GM18499 (cell line): ENCODE measurements at regions not wholly inside any gene's neighbourhood (a gene's known extent, or its start where the extent isn't known, plus 50 kb on each side); places are given as distances from the start of the nearest gene placed in this dataset.

Experiments
- ATAC-seq: cut with Tn5 transposase; IDR thresholded peaks from one replicate; pipeline ENCODE4 v1.9.1; 2021; ENCODE audit warnings: moderate number of reproducible peaks; ENCODE audit not compliant: insufficient read depth, unreplicated experiment

GRCh38 chr15:62561571-62561970 lies 396.5 kb upstream of the C2CD4B start:
- ATAC-seq = no peak

GRCh38 chr15:62564886-62565633 lies 400.0 kb upstream of the C2CD4B start:
- ATAC-seq = no peak

GRCh38 chr15:62565634-62566026 lies 400.5 kb upstream of the C2CD4B start:
- ATAC-seq = no peak

- no peak for ATAC-seq
These were observed 401.2 kb upstream of the C2CD4B start for GRCh38 chr15:62566248-62566647.

DNA sequence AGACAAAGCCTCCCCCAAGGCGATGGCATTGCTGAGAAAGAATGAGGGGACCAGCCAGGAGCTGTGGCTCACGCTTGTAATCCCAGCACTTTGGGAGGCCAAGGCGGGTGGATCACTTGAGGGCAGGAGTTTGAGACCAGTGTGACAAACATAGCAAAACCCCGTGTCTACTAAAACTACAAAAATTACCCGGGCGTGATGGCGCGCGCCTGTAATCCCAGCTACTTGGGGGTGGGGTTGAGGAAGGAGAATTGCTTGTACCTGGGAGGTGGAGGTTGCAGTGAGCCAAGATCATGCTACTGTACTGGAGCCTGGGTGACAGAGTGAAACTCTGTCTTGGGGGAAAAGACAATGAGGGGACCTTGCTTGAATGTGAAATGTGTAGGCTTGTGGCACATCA lies 402.4 kb upstream of the C2CD4B start:
- no peak for ATAC-seq

- no peak for ATAC-seq
These were observed 402.9 kb upstream of the C2CD4B start for GRCh38 chr15:62568004-62568403.

DNA sequence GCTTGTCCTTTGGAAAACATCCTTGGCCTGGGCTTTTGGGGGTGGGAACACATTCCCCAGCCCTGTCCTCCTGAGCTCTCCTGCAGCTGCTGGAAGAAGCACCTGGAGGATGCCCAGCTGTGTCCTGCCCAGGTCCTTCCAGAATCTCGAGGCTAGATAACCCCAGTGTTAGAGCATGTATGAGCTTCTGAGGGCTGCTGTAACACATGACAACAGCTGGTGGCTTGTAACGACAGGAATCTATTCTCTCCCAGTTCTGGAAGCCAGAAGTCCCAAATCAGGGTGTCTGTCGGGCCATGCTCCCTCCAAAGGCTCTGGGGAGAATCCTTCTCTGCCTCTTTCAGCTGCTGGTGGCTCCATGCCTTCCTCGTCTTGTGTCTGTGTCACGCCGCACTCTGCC lies 403.6 kb upstream of the C2CD4B start:
- ATAC-seq = no peak

DNA sequence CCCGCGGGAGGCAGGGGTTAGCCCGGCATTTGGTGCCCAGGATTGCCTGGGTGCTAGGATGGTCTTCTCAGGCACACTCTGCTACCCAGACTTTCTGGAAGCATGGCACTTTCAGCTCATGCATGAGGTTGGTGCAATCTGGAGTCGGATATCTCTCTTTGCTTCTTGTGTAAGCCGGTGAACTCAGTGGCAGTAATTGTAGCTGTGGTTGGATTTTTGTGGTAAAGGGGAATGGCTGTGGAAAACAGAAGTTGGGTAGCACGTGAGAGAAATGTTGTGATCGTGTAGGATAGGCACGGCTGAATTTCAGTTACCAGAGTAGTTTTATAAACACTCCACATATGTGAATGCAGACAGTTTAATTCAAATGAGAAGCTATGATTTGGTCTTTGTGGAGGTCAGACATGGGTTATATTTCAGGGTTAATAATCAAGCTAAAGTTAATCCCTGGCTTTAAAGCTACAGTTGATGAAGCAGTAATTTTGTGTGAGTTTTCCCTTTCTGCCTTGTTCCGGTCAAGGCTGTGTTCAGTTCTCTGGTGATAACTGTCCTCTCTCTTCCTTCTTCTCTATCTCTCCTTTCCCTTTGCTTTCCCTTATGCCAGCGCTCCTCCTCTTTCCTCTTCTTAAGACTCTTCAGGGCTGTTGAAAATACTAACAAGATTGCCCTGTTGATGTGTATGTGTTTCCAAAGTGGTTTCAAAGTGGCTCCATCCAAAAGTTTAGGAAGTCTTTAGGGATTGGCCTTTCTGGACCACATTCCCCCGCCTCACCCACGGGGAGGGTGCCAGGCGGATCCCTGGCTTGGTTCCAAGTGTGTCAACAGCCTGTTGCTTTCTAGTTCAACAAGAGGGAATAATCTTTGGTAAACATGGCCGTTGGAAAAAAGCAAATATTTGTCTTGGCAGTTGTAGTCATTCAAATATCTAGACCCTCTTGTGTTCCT lies 404.6 kb upstream of the C2CD4B start:
- no peak for ATAC-seq

- ATAC-seq = no peak
These were observed 405.3 kb upstream of the C2CD4B start for GRCh38 chr15:62570405-62570783.

GRCh38 chr15:62571072-62571471 lies 406.0 kb upstream of the C2CD4B start:
- no peak for ATAC-seq

DNA sequence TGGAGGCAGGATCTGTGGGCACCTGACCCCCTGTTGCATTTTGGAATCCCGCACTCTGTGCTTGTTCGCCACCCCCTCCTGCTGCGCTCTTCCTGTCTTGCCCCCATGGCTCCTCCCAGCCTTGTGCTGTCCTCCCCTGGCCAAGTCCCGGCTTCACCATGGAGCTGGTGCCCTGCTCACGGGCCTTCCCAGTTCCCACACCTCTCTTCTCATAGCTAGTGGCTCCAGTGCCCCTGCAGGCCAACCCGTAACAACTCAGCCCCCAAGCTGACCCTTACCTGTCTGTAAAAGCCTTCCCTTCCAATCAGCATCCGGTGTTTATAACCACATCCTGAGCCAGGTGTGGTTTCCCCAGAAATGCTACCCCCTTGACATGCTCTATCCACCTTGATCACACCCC lies 407.7 kb upstream of the C2CD4B start:
- no peak for ATAC-seq

DNA sequence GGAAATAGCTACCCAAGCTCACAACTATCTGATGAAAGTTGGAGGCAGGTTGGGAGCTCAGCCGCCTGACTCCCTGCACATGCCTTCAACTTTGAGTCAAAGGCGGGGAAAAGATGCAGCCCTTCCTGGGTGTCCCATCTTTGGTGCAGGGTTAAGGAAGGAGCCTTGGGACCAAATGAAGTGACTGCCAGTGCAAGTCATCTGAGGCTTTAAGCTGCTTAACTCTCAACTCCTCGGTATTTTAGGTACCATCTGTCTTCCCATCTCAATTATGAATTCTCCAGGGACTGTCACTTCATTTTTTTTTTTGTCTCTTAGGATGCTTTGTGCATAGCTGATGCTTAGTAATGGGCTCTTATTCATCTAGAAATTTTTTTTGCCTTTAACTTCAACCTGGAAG lies 408.8 kb upstream of the C2CD4B start:
- ATAC-seq = no peak

DNA sequence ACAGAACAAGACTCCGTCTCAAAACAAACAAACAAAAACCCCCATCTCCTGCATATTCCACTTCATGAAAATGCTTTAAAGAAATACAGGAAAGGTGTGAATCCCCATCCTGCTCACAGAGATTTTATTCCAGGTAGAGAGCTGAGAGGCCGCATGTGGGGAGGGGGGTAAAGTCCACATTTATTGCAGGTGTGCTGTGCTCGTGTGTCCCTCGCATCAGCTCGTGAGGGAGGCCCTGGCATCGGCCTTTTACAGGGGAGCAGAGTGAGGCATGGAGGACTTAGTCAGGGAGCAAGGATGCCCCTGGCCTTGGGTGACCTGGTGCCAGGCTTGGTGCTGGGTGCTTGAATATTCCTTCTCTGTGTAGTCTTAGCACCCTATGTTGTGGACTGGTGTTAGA lies 413.5 kb upstream of the C2CD4B start:
- no peak for ATAC-seq

DNA sequence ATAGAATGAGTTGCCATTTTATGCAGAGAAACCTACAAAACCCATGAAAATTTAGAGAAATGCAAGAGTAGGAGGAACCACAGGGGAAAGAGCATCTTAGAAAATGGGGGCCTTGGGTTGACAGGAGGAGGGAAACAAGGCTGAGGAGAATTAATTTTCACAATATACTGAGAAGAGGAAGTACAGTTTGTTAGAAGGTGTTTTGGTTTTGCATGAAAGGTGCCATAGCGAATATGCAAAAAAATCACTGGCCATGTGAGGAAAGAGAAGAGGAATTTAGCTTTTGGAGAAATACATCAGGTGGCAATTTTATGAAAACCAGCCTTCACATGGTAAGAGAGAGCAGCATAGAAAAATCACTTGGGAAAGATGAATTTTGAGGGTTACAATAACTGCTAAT lies 413.9 kb upstream of the C2CD4B start:
- ATAC-seq = no peak

- no peak for ATAC-seq
These were observed 414.8 kb upstream of the C2CD4B start for GRCh38 chr15:62579842-62580241.

GRCh38 chr15:62582580-62582979 lies 417.5 kb upstream of the C2CD4B start:
- ATAC-seq = no peak

GRCh38 chr15:62584301-62585235 lies 419.5 kb upstream of the C2CD4B start:
- no peak for ATAC-seq

- ATAC-seq = no peak
These were observed 424.0 kb upstream of the C2CD4B start for GRCh38 chr15:62588938-62589670.

- no peak for ATAC-seq
These were observed 427.1 kb upstream of the C2CD4B start for GRCh38 chr15:62591842-62592838.
